Loucy (cell line): ENCODE measurements at regions not wholly inside any gene's neighbourhood (a gene's known extent, or its start where the extent isn't known, plus 50 kb on each side); places are given as distances from the start of the nearest gene placed in this dataset.

Source experiments
- H2AFZ ChIP-seq: fragments of 200-600 bp; sonication (generic); 2 replicates; pipeline ENCODE4 v1.6.0; 2016; ENCODE audit warnings: antibody characterized with exemption, mild to moderate bottlenecking, low read length, moderate library complexity
- H3F3A ChIP-seq: fragments of 200-600 bp; 2 replicates; pipeline ENCODE4 v1.6.0; 2016; ENCODE audit warnings: antibody characterized with exemption, low read depth, mild to moderate bottlenecking
- H3K27me3 ChIP-seq: fragments of 200-600 bp; sonication (generic); 2 replicates; pipeline ENCODE4 v1.6.1; 2014; ENCODE audit warnings: low read length, mild to moderate bottlenecking; ENCODE audit not compliant: insufficient read depth, poor library complexity, severe bottlenecking
- H3K36me3 ChIP-seq: fragments of 200-600 bp; sonication (generic); 2 replicates; pipeline ENCODE4 v1.6.1; 2016; ENCODE audit warnings: low read length; ENCODE audit not compliant: insufficient read depth
- H3K4me1 ChIP-seq: fragments of 200-600 bp; sonication (generic); 2 replicates; pipeline ENCODE4 v1.5.1; 2014; ENCODE audit warnings: low read length, mild to moderate bottlenecking; ENCODE audit not compliant: insufficient read depth, poor library complexity, severe bottlenecking
- H3K4me2 ChIP-seq: fragments of 200-600 bp; sonication (generic); 2 replicates; pipeline ENCODE4 v1.6.0; 2014; ENCODE audit warnings: antibody characterized with exemption, low read length, low read depth, mild to moderate bottlenecking; ENCODE audit not compliant: poor library complexity, severe bottlenecking
- H3K4me3 ChIP-seq: fragments of 200-600 bp; sonication (generic); 2 replicates; pipeline ENCODE4 v1.5.1; 2014; ENCODE audit warnings: low read length, mild to moderate bottlenecking, mixed read lengths; ENCODE audit not compliant: poor library complexity, severe bottlenecking
- H3K79me2 ChIP-seq: fragments of 200-600 bp; sonication (generic); 2 replicates; pipeline ENCODE4 v1.6.1; 2014; ENCODE audit warnings: low read length; ENCODE audit not compliant: insufficient read depth
- H3K9ac ChIP-seq: fragments of 200-600 bp; sonication (generic); 2 replicates; pipeline ENCODE4 v1.6.0; 2014; ENCODE audit warnings: mild to moderate bottlenecking, low read depth, low read length, moderate library complexity; ENCODE audit not compliant: poor library complexity, severe bottlenecking
- H3K9me2 ChIP-seq: fragments of 200-600 bp; sonication (generic); replicated peaks from 2 replicates; pipeline ENCODE4 v1.6.1; 2016; ENCODE audit warnings: low read depth, low read length, mixed read lengths
- H3K9me3 ChIP-seq: fragments of 200-600 bp; sonication (generic); 2 replicates; pipeline ENCODE4 v1.6.1; 2014; ENCODE audit warnings: mild to moderate bottlenecking, antibody characterized with exemption, low read length, low read depth; ENCODE audit not compliant: insufficient read depth
- H4K20me1 ChIP-seq: fragments of 200-600 bp; sonication (generic); 2 replicates; pipeline ENCODE4 v1.6.0; 2014; ENCODE audit warnings: antibody characterized with exemption, low read length, mild to moderate bottlenecking; ENCODE audit not compliant: insufficient read depth, poor library complexity, severe bottlenecking
- CTCF ChIP-seq: fragments of 200-600 bp; sonication (generic); conservative IDR thresholded peaks from 2 replicates; pipeline ENCODE4 v1.5.1; 2014; ENCODE audit warnings: mild to moderate bottlenecking, antibody characterized with exemption, low read length
- EZH2phosphoT487 ChIP-seq: fragments of 200-600 bp; IDR thresholded peaks from 2 replicates; pipeline ENCODE4 v1.6.1; 2018; ENCODE audit warnings: antibody characterized with exemption, mild to moderate bottlenecking, moderate library complexity, borderline replicate concordance

GRCh38 chr2:100662866-100663265 is 100.1 kb downstream of the PDCL3 start:
- TF ChIP-seq CTCF = no peak
- TF ChIP-seq EZH2phosphoT487 = no peak
- no peaks in the 10 kb centered on the region for H3K27me3 ChIP-seq
- no peak overlapping the region for H2AFZ ChIP-seq
- no peaks in the 10 kb centered on the region for H4K20me1 ChIP-seq
- H3K4me2 ChIP-seq = no peak overlapping the region
- H3K9ac ChIP-seq = no peak overlapping the region
- no peak overlapping the region for H3K4me3 ChIP-seq
- H3K4me1 ChIP-seq = no peaks in the 10 kb centered on the region
- H3K9me2 ChIP-seq = no peaks in the 10 kb centered on the region
- H3F3A ChIP-seq = no peaks in the 10 kb centered on the region
- H3K9me3 ChIP-seq = no peaks in the 10 kb centered on the region
- no peaks in the 10 kb centered on the region for H3K79me2 ChIP-seq
- no peaks in the 10 kb centered on the region for H3K36me3 ChIP-seq

- Histone ChIP-seq H3F3A (no peaks in the 10 kb centered on the region), H3K27me3 (no peaks in the 10 kb centered on the region), H3K4me1 (no peaks in the 10 kb centered on the region), H3K4me2 (no peak overlapping the region), H3K9me2 (no peaks in the 10 kb centered on the region), H3K4me3 (no peak overlapping the region), H2AFZ (no peak overlapping the region), H3K79me2 (no peaks in the 10 kb centered on the region), H3K9ac (no peak overlapping the region), H4K20me1 (no peaks in the 10 kb centered on the region), H3K9me3 (no peaks in the 10 kb centered on the region), H3K36me3 (no peaks in the 10 kb centered on the region)
- TF ChIP-seq CTCF (no peak), EZH2phosphoT487 (no peak)
These were observed 101.4 kb downstream of the PDCL3 start for GRCh38 chr2:100664021-100664755.

- H3K4me1 ChIP-seq = no peaks in the 10 kb centered on the region
- no peaks in the 10 kb centered on the region for H3K9me3 ChIP-seq
- no peaks in the 10 kb centered on the region for H4K20me1 ChIP-seq
- H3K9me2 ChIP-seq = no peaks in the 10 kb centered on the region
- H3K9ac ChIP-seq = no peak overlapping the region
- no peaks in the 10 kb centered on the region for H3F3A ChIP-seq
- no peaks in the 10 kb centered on the region for H3K36me3 ChIP-seq
- no peak overlapping the region for H3K4me3 ChIP-seq
- H3K4me2 ChIP-seq = no peak overlapping the region
- TF ChIP-seq EZH2phosphoT487 (no peak), CTCF (no peak)
- no peaks in the 10 kb centered on the region for H3K27me3 ChIP-seq
- no peaks in the 10 kb centered on the region for H3K79me2 ChIP-seq
- no peak overlapping the region for H2AFZ ChIP-seq
These were observed 101.9 kb downstream of the PDCL3 start for GRCh38 chr2:100664756-100665101.
